Natural killer cell (primary cell): ENCODE measurements at regions not wholly inside any gene's neighbourhood (a gene's known extent, or its start where the extent isn't known, plus 50 kb on each side); places are given as distances from the start of the nearest gene placed in this dataset.

Experiments
- ATAC-seq, 3 donors: fragments of 150-1000 bp in 2 of 3; fragments of 200-7000 bp in 1 of 3; cut with Tn5 transposase; 1 replicate in 1 of 3; 2 replicates in 2 of 3; pipeline ENCODE4 v1.10.0; 2021; ENCODE audit warnings: mild to moderate bottlenecking in 2 of 3, moderate library complexity in 2 of 3
- DNase-seq, 2 donors: peaks; one replicate each; pipeline versions ENCODE4 v3.0.0 to v3.0.0-alpha.2; 2013 to 2021; ENCODE audit warnings: mixed read lengths in 1 of 2
- H3K27ac ChIP-seq: one replicate; pipeline ENCODE4 v1.5.1; 2013; ENCODE audit warnings: mild to moderate bottlenecking, low read length
- H3K27me3 ChIP-seq: one replicate; pipeline ENCODE4 v1.6.1; 2013; ENCODE audit warnings: low read length; ENCODE audit not compliant: control insufficient read depth, insufficient read depth
- H3K36me3 ChIP-seq: one replicate; pipeline ENCODE4 v1.6.1; 2013; ENCODE audit warnings: low read length; ENCODE audit not compliant: control insufficient read depth, insufficient read depth
- H3K4me1 ChIP-seq: one replicate; pipeline ENCODE4 v1.6.1; 2013; ENCODE audit warnings: low read length; ENCODE audit not compliant: control insufficient read depth, insufficient read depth
- H3K4me3 ChIP-seq: one replicate; pipeline ENCODE4 v1.5.1; 2013; ENCODE audit warnings: low read length
- H3K9me3 ChIP-seq: one replicate; pipeline ENCODE4 v1.6.1; 2013; ENCODE audit warnings: low read length; ENCODE audit not compliant: control insufficient read depth, insufficient read depth
- H3K27ac Mint-ChIP-seq, 2 donors: one replicate each; pipeline ENCODE4 v1.8.0; 2022; ENCODE audit warnings: mild to moderate bottlenecking in 2 of 2, mixed read lengths in 2 of 2, moderate library complexity in 1 of 2
- H3K27me3 Mint-ChIP-seq, 2 donors: one replicate each; pipeline ENCODE4 v1.8.0; 2022; ENCODE audit warnings: low read depth in 2 of 2, mixed read lengths in 2 of 2
- H3K36me3 Mint-ChIP-seq: one replicate; pipeline ENCODE4 v1.8.0; 2022; ENCODE audit warnings: mixed read lengths
- H3K4me1 Mint-ChIP-seq, 2 donors: one replicate each; pipeline ENCODE4 v1.8.0; 2022; ENCODE audit warnings: mixed read lengths in 2 of 2
- H3K4me3 Mint-ChIP-seq: one replicate; pipeline ENCODE4 v1.8.0; 2022; ENCODE audit warnings: mild to moderate bottlenecking, moderate library complexity, mixed read lengths
- H3K9me3 Mint-ChIP-seq, 2 donors: one replicate each; pipeline ENCODE4 v1.8.0; 2022; ENCODE audit warnings: mixed read lengths in 2 of 2
- WGBS: methylation state at CpG from one replicate; pipeline ENCODE4 v1.1.7; 2013; ENCODE audit warnings: missing lambda C conversion rate; ENCODE audit not compliant: insufficient coverage; 5-methylcytosine and 5-hydroxymethylcytosine counted together
- intact Hi-C: fragments of 100-400 bp; cut with micrococcal nuclease; formaldehyde crosslinking; loops from one replicate; pipeline ENCODE4 v1.14.2; 2022
- TF ChIP-seq, protein P1 (sequence below): fragments of 200-600 bp; IDR thresholded peaks from one replicate; pipeline ENCODE4 v1.8.0; 2022; ENCODE audit warnings: antibody characterized with exemption

DNA sequence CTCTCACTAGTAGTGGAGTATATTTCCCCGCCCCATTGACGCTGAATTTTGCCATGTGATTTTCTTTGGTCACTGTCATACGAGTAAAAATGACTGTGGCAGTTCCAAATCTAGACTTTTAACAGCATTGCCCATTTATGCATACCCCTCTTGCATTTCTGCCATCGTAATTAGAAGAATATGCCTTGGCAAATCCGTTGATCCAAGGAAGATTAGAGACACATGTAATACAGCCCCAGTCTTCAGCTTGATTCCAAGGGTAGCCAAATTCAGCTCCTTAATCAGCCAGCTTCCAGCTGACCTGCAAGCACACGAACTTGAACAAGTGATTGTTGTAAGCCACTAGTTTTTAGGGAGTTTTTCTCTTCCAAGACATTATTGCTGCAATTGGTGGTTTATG, 290.3 kb upstream of the ADAMTS5 start:
- intact Hi-C loops: no loop called here
- Histone ChIP-seq H3K27ac (no peak overlapping the region), H3K9me3 (no peaks in the 10 kb centered on the region), H3K4me1 (no peaks in the 10 kb centered on the region), H3K36me3 (no peaks in the 10 kb centered on the region), H3K4me3 (no peak overlapping the region), H3K27me3 (no peaks in the 10 kb centered on the region)
- no peak for DNase-seq
- no peaks in the 10 kb centered on the region for H3K27me3 Mint-ChIP-seq
- WGBS: 73% methylated on average over 6 of the region's 6 CpGs
- TF ChIP-seq, protein P1, sequence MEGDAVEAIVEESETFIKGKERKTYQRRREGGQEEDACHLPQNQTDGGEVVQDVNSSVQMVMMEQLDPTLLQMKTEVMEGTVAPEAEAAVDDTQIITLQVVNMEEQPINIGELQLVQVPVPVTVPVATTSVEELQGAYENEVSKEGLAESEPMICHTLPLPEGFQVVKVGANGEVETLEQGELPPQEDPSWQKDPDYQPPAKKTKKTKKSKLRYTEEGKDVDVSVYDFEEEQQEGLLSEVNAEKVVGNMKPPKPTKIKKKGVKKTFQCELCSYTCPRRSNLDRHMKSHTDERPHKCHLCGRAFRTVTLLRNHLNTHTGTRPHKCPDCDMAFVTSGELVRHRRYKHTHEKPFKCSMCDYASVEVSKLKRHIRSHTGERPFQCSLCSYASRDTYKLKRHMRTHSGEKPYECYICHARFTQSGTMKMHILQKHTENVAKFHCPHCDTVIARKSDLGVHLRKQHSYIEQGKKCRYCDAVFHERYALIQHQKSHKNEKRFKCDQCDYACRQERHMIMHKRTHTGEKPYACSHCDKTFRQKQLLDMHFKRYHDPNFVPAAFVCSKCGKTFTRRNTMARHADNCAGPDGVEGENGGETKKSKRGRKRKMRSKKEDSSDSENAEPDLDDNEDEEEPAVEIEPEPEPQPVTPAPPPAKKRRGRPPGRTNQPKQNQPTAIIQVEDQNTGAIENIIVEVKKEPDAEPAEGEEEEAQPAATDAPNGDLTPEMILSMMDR: no peak
- H3K4me1 Mint-ChIP-seq: no peaks in the 10 kb centered on the region
- no peak overlapping the region for H3K27ac Mint-ChIP-seq
- no peak overlapping the region for H3K4me3 Mint-ChIP-seq
- no peaks in the 10 kb centered on the region for H3K36me3 Mint-ChIP-seq
- H3K9me3 Mint-ChIP-seq: peaks cover 6 to 8% of the 10 kb centered on the region in 2 donors
- no peak for ATAC-seq

GRCh38 chr21:27251752-27252151, 284.9 kb upstream of the ADAMTS5 start:
- no peaks in the 10 kb centered on the region for H3K9me3 ChIP-seq
- WGBS: 100% methylated on average over 2 of the region's 2 CpGs

GRCh38 chr21:27250366-27250765, 283.5 kb upstream of the ADAMTS5 start:
- H3K27me3 Mint-ChIP-seq: no peaks in the 10 kb centered on the region
- Histone ChIP-seq H3K4me3 (no peak overlapping the region), H3K4me1 (no peaks in the 10 kb centered on the region), H3K27ac (no peak overlapping the region), H3K27me3 (no peaks in the 10 kb centered on the region), H3K9me3 (no peaks in the 10 kb centered on the region), H3K36me3 (no peaks in the 10 kb centered on the region)
- intact Hi-C loops: no loop called here
- ATAC-seq (no peak), DNase-seq (no peak)
- 84% methylated on average over 1 of the region's 1 CpG for WGBS
- H3K4me1 Mint-ChIP-seq: no peaks in the 10 kb centered on the region
- no peak overlapping the region for H3K4me3 Mint-ChIP-seq
- peaks cover 9 to 14% of the 10 kb centered on the region in 2 donors for H3K9me3 Mint-ChIP-seq
- TF ChIP-seq, protein P1: no peak
- H3K27ac Mint-ChIP-seq: no peak overlapping the region
- no peaks in the 10 kb centered on the region for H3K36me3 Mint-ChIP-seq

More at GRCh38 chr21:27251752-27252151, 284.9 kb upstream of the ADAMTS5 start:
- Histone ChIP-seq H3K4me3 (no peak overlapping the region), H3K27me3 (no peaks in the 10 kb centered on the region), H3K4me1 (no peaks in the 10 kb centered on the region), H3K36me3 (no peaks in the 10 kb centered on the region), H3K27ac (no peak overlapping the region)
- H3K9me3 Mint-ChIP-seq: peaks cover 6 to 14% of the 10 kb centered on the region in 2 donors
- no peaks in the 10 kb centered on the region for H3K4me1 Mint-ChIP-seq
- TF ChIP-seq, protein P1: no peak
- ATAC-seq (no peak), DNase-seq (no peak)
- no peaks in the 10 kb centered on the region for H3K36me3 Mint-ChIP-seq
- intact Hi-C loops: no loop called here
- no peak overlapping the region for H3K4me3 Mint-ChIP-seq
- H3K27me3 Mint-ChIP-seq: no peaks in the 10 kb centered on the region
- no peak overlapping the region for H3K27ac Mint-ChIP-seq

- DNase-seq (no peak), ATAC-seq (no peak)
- peaks cover 9 to 14% of the 10 kb centered on the region in 2 donors for H3K9me3 Mint-ChIP-seq
- no peaks in the 10 kb centered on the region for H3K27me3 Mint-ChIP-seq
- Histone ChIP-seq H3K36me3 (no peaks in the 10 kb centered on the region), H3K27me3 (no peaks in the 10 kb centered on the region), H3K4me3 (no peak overlapping the region), H3K4me1 (no peaks in the 10 kb centered on the region), H3K9me3 (no peaks in the 10 kb centered on the region), H3K27ac (no peak overlapping the region)
- H3K4me1 Mint-ChIP-seq: no peaks in the 10 kb centered on the region
- no peak overlapping the region for H3K4me3 Mint-ChIP-seq
- no peaks in the 10 kb centered on the region for H3K36me3 Mint-ChIP-seq
- no peak overlapping the region for H3K27ac Mint-ChIP-seq
- 70% methylated on average over 1 of the region's 1 CpG for WGBS
- TF ChIP-seq, protein P1: no peak
- intact Hi-C loops: no loop called here
Observed at GRCh38 chr21:27248814-27249213, 281.9 kb upstream of the ADAMTS5 start.
